HepG2 (cell line): ENCODE measurements at regions not wholly inside any gene's neighbourhood (a gene's known extent, or its start where the extent isn't known, plus 50 kb on each side); places are given as distances from the start of the nearest gene placed in this dataset.

Experiments used
- ATAC-seq: fragments of 200-7000 bp; cut with Tn5 transposase; 3 replicates; pipeline ENCODE4 v1.9.1; 2020; ENCODE audit warnings: mild to moderate bottlenecking, moderate library complexity
- BruUV-seq: library from RNA; stranded (reverse); fragments of 400-500 nt; replicated peaks from 2 replicates; lab custom pipeline; 2021; lab: Mats Ljungman, UMichigan
- CTCF ChIA-PET: fragments of 300-600 bp; formaldehyde crosslinking; extraction: SDS; loops from one replicate; lab custom pipeline; 2021; ENCODE audit warnings: low total read pairs, inconsistent platforms, low intra/inter-chr PET ratio; lab: Yijun Ruan, JAX
- POLR2A ChIA-PET: fragments of 350-600 bp; sonication (Branson Sonifier 250); formaldehyde crosslinking; loops from one replicate; lab custom pipeline; 2020; ENCODE audit warnings: antibody characterized with exemption, inconsistent platforms; lab: Yijun Ruan, JAX
- DNase-seq: peaks from one replicate; pipeline ENCODE4 v3.0.0-alpha.2; 2015; ENCODE audit warnings: low spot score
- FAIRE-seq: peaks from 3 replicates; lab custom pipeline; 2011; peaks lifted over from hg19 to GRCh38; lab: Jason Lieb, UNC
- H2AFZ ChIP-seq: one replicate; pipeline ENCODE4 v1.6.1; 2011; ENCODE audit warnings: low read length, inconsistent platforms
- H3K27ac ChIP-seq: fragments of 300-600 bp; 3 replicates; pipeline ENCODE4 v1.8.0; 2011; ENCODE audit warnings: mixed run types, mild to moderate bottlenecking, mixed read lengths, low read length, inconsistent platforms; ENCODE audit not compliant: insufficient read depth; ENCODE audit errors: extremely low read length
- H3K27me3 ChIP-seq, 2 experiments: fragments of 200-600 bp in 1 of 2; 2 replicates in 1 of 2; 3 replicates in 1 of 2; pipeline versions ENCODE4 v1.6.0 to v1.8.0; 2011; ENCODE audit warnings: low read length in 2 of 2, mild to moderate bottlenecking in 2 of 2, moderate library complexity in 2 of 2, inconsistent platforms in 1 of 2; ENCODE audit not compliant: insufficient read depth in 2 of 2, control insufficient read depth in 1 of 2
- H3K36me3 ChIP-seq, 2 experiments: fragments of 200-600 bp in 1 of 2; replicated peaks in 1 of 2; 2 replicates in 1 of 2; 3 replicates in 1 of 2; pipeline versions ENCODE4 v1.5.1 to v1.8.0; 2011; ENCODE audit warnings: low read length in 2 of 2, inconsistent platforms in 1 of 2; ENCODE audit not compliant: insufficient read depth in 2 of 2, control insufficient read depth in 1 of 2
- H3K4me1 ChIP-seq: 2 replicates; pipeline ENCODE4 v1.5.1; 2012; ENCODE audit warnings: low read length, inconsistent platforms; ENCODE audit not compliant: insufficient read depth
- H3K4me2 ChIP-seq: 2 replicates; pipeline ENCODE4 v1.6.0; 2011; ENCODE audit warnings: low read depth, low read length, inconsistent platforms
- H3K4me3 ChIP-seq, 3 experiments: fragments of 200-600 bp in 1 of 3; sonication (generic), shearing (Covaris generic) in 1 of 3; replicated peaks in 1 of 3; 2 replicates each; pipeline ENCODE4 v1.5.1; 2011 to 2016; ENCODE audit warnings: low read length in 3 of 3, inconsistent platforms in 2 of 3, low read depth in 2 of 3, mild to moderate bottlenecking in 2 of 3, control low read depth in 1 of 3, mixed read lengths in 1 of 3; ENCODE audit not compliant: insufficient read depth in 1 of 3
- H3K79me2 ChIP-seq: one replicate; pipeline ENCODE4 v1.6.1; 2011; ENCODE audit warnings: low read length, inconsistent platforms; ENCODE audit not compliant: insufficient read depth
- H3K9ac ChIP-seq: 2 replicates; pipeline ENCODE4 v1.6.0; 2011; ENCODE audit warnings: mild to moderate bottlenecking, low read depth, low read length, inconsistent platforms; ENCODE audit not compliant: insufficient read depth
- H3K9me3 ChIP-seq: 2 replicates; pipeline ENCODE4 v1.5.1; 2012; ENCODE audit warnings: mild to moderate bottlenecking, low read length
- H4K20me1 ChIP-seq: 2 replicates; pipeline ENCODE4 v1.6.0; 2011; ENCODE audit warnings: inconsistent platforms, mild to moderate bottlenecking, low read length, moderate library complexity; ENCODE audit not compliant: insufficient read depth
- GTF2F1 ChIP-seq: fragments of 150-350 bp; IDR thresholded peaks from 2 replicates; pipeline ENCODE4 v1.6.1; 2014; ENCODE audit warnings: low read length
- HES4 ChIP-seq: sonication (generic); formaldehyde crosslinking; IDR thresholded peaks from 2 replicates; pipeline ENCODE4 v1.9.0; 2021; ENCODE audit warnings: mild to moderate bottlenecking, missing genetic modification reagents, borderline replicate concordance
- HNRNPL ChIP-seq: fragments of 200-400 bp; formaldehyde crosslinking; IDR thresholded peaks from 2 replicates; pipeline ENCODE4 v1.6.1; 2017; ENCODE audit warnings: mild to moderate bottlenecking, low read depth, low read length
- ISX ChIP-seq: sonication (generic); formaldehyde crosslinking; conservative IDR thresholded peaks from 2 replicates; pipeline ENCODE4 v1.5.0; 2020; ENCODE audit warnings: missing genetic modification reagents
- MNT ChIP-seq: fragments of 450-650 bp; IDR thresholded peaks from 2 replicates; pipeline ENCODE4 v1.6.1; 2016
- MTA3 ChIP-seq: sonication (generic); formaldehyde crosslinking; IDR thresholded peaks from 2 replicates; pipeline ENCODE4 v1.4.0; 2020; ENCODE audit warnings: missing genetic modification reagents
- RFXANK ChIP-seq: IDR thresholded peaks from 2 replicates; pipeline ENCODE4 v1.6.1; 2016
- SNAPC2 ChIP-seq: sonication (generic); formaldehyde crosslinking; IDR thresholded peaks from 2 replicates; pipeline ENCODE4 v1.8.1; 2022; ENCODE audit warnings: mild to moderate bottlenecking, missing genetic modification reagents
- SRSF4 ChIP-seq: fragments of 200-400 bp; formaldehyde crosslinking; IDR thresholded peaks from one replicate; pipeline ENCODE4 v1.6.1; 2018; ENCODE audit warnings: mild to moderate bottlenecking, low read depth, low read length, moderate library complexity; ENCODE audit not compliant: poor library complexity, severe bottlenecking
- THYN1 ChIP-seq: sonication (generic); formaldehyde crosslinking; IDR thresholded peaks from 2 replicates; pipeline ENCODE4 v1.8.1; 2023; ENCODE audit warnings: low read depth, mild to moderate bottlenecking, moderate library complexity, missing genetic modification reagents, borderline replicate concordance
- ZBTB43 ChIP-seq: sonication (generic); formaldehyde crosslinking; conservative IDR thresholded peaks from 2 replicates; pipeline ENCODE4 v1.4.0; 2020; ENCODE audit warnings: missing genetic modification reagents
- ZNF121 ChIP-seq: sonication (generic); formaldehyde crosslinking; IDR thresholded peaks from 2 replicates; pipeline ENCODE4 v1.5.0; 2020; ENCODE audit warnings: mild to moderate bottlenecking, missing genetic modification reagents
- ZNF619 ChIP-seq: sonication (generic); formaldehyde crosslinking; IDR thresholded peaks from 2 replicates; pipeline ENCODE4 v1.4.0; 2020; ENCODE audit warnings: mild to moderate bottlenecking, missing genetic modification reagents
- ZNF816 ChIP-seq: sonication (generic); formaldehyde crosslinking; IDR thresholded peaks from 2 replicates; pipeline ENCODE4 v1.8.0; 2022; ENCODE audit warnings: missing genetic modification reagents, mild to moderate bottlenecking, borderline replicate concordance
- ZSCAN22 ChIP-seq: sonication (generic); formaldehyde crosslinking; IDR thresholded peaks from 2 replicates; pipeline ENCODE4 v1.4.0; 2020; ENCODE audit warnings: mild to moderate bottlenecking, missing genetic modification reagents
- WGBS: methylation state at CpG from one replicate; pipeline ENCODE4 v1.1.6; 2017; ENCODE audit warnings: low lambda C conversion rate; 5-methylcytosine and 5-hydroxymethylcytosine counted together
- in situ Hi-C: cut with HindIII; loops from 2 replicates; pipeline ENCODE4 v1.10.0; 2017; ENCODE audit warnings: low pct_unique_long_range_greater_than_20kb; ENCODE audit not compliant: extremely low pct_ligation_motif_present
- intact Hi-C: fragments of 100-400 bp; cut with micrococcal nuclease; formaldehyde crosslinking; loops from one replicate; pipeline ENCODE4 v1.10.0; 2022; ENCODE audit not compliant: unreplicated experiment

- BruUV-seq, result no TSS peak
- H3K4me1 ChIP-seq, result no peaks in the 10 kb centered on the region
- 0% methylated on average over 2 of the region's 2 CpGs for WGBS
- H3K36me3 ChIP-seq, result no peaks in the 10 kb centered on the region
- intact Hi-C loops, result no loop called here
- POLR2A ChIA-PET, result no interaction called here
- H2AFZ ChIP-seq, result no peak overlapping the region
- no peak overlapping the region for H3K9ac ChIP-seq
- no peak for FAIRE-seq
- H3K27me3 ChIP-seq, result no peaks in the 10 kb centered on the region; a peak in 1 of 5 replicates
- no peaks in the 10 kb centered on the region for H3K79me2 ChIP-seq
- no peak for DNase-seq
- TF ChIP-seq ZNF121 (no peak), THYN1 (CRISPR knock-in tag) (no peak), RFXANK (no peak), ZBTB43 (CRISPR knock-in tag) (no peak), HES4 (CRISPR knock-in tag) (no peak), MTA3 (CRISPR knock-in tag) (no peak), SRSF4 (no peak), ISX (CRISPR knock-in tag) (no peak), GTF2F1 (no peak), ZNF619 (CRISPR knock-in tag) (no peak), MNT (no peak), HNRNPL (no peak), ZSCAN22 (CRISPR knock-in tag) (no peak), SNAPC2 (CRISPR knock-in tag) (no peak), ZNF816 (CRISPR knock-in tag) (no peak)
- H3K4me2 ChIP-seq, result no peak overlapping the region
- no peak overlapping the region for H3K4me3 ChIP-seq
- in situ Hi-C loops, result no loop called here
- CTCF ChIA-PET, result no interaction called here
- no peaks in the 10 kb centered on the region for H4K20me1 ChIP-seq
- no peak for ATAC-seq
- no peak overlapping the region for H3K27ac ChIP-seq
- peaks cover 38% of the 10 kb centered on the region for H3K9me3 ChIP-seq
These were observed 54.2 kb upstream of the GRID2 start for GRCh38 chr4:92249541-92249940.
